H7 (cell line): ENCODE measurements at regions not wholly inside any gene's neighbourhood (a gene's known extent, or its start where the extent isn't known, plus 50 kb on each side); places are given as distances from the start of the nearest gene placed in this dataset.

Source experiments
- DNase-seq: peaks from one replicate; pipeline ENCODE4 v3.0.0; 2012
- H3K27me3 ChIP-seq: 2 replicates; pipeline ENCODE4 v1.6.0; 2011; ENCODE audit warnings: mild to moderate bottlenecking, low read length; ENCODE audit not compliant: control insufficient read depth, insufficient read depth
- H3K36me3 ChIP-seq: replicated peaks from 2 replicates; pipeline ENCODE4 v1.5.1; 2011; ENCODE audit warnings: low read length; ENCODE audit not compliant: control insufficient read depth, insufficient read depth
- H3K4me3 ChIP-seq: 2 replicates; pipeline ENCODE4 v1.5.1; 2011; ENCODE audit warnings: low read depth, mild to moderate bottlenecking, control low read depth, low read length, moderate library complexity; ENCODE audit not compliant: insufficient read depth

DNA sequence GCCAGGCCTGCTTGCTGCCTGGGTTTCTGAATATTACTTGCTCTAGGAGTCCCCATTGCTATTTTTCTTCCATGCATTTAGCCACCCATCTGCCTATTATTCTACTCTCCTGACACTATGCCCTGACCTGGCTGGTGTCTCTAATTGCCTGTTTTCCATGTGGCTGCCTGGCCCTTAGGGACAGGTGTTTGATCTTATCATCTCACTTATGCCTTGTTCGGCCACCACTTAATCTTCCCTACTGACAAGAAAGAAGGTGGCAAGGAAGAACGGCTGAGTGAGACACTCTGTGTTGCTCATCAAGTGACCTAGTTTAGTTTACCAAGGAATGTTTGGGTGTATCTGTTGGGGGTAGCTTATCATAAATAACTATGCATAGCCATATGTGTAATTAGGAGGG is 50.4 kb upstream of the RAPH1 start:
- H3K36me3 ChIP-seq: no peaks in the 10 kb centered on the region
- DNase-seq: no peak
- H3K4me3 ChIP-seq: no peak overlapping the region
- no peaks in the 10 kb centered on the region for H3K27me3 ChIP-seq

DNA sequence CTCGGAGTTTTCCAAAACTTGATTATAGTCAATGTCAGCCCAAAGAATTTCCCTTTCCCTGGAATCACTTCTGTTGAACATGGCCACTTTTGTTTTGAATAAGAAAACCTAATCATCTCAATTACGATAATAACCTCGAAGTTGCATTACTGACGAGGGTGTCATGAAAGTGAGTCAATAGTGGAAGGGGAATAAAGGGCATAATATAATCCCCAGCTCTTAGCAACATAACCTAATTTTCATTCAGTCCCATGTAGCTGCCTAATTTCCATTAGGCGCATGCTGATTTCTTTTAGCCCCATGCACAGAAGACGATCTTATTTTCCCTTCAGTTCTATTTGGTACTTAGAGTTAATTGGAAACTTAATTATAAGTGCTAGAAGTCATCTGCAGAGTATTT is 51.1 kb upstream of the RAPH1 start:
- no peak for DNase-seq
- H3K27me3 ChIP-seq: no peaks in the 10 kb centered on the region
- no peak overlapping the region for H3K4me3 ChIP-seq
- H3K36me3 ChIP-seq: no peaks in the 10 kb centered on the region

DNA sequence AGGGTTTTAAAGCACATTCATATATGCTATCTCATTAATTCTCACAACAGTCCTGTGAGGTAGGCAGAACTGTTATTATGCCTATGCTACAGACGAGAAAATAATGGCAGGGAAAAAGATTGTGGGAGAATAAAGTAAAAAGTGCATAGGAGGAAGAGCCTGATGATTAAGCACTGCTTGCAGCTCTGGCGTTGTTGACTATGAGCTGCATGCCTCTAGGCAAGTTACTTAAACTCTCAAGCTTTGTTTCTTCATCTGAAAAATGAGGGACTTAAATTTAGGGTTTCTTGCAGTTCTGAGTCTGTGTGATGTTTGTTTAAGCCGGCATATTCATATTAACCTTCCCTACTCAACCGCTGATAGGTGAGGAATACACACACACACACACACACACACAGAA is 51.6 kb upstream of the RAPH1 start:
- H3K4me3 ChIP-seq: no peak overlapping the region
- no peak for DNase-seq
- H3K27me3 ChIP-seq: no peaks in the 10 kb centered on the region
- H3K36me3 ChIP-seq: no peaks in the 10 kb centered on the region

DNA sequence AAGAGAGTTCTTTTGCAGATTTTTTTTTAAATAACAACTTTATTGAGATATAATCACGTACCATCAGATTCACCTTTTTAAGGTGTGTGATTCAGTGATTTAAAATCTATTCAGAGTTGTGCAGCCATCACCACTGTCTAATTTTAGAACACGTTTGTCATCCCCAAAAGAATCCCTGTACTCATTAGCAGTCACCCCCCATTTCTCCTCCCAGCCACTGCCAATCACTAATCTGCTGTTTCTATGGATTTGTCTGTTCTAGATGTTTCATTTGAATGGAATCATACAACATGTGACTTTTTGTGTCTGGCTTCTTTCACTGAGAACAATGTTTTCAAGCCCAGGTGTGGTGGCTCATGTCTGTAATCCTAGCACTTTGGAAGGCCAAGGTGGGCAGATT is 55.4 kb upstream of the RAPH1 start:
- Histone ChIP-seq H3K27me3 (no peaks in the 10 kb centered on the region), H3K36me3 (no peaks in the 10 kb centered on the region), H3K4me3 (no peak overlapping the region)
- no peak for DNase-seq

DNA sequence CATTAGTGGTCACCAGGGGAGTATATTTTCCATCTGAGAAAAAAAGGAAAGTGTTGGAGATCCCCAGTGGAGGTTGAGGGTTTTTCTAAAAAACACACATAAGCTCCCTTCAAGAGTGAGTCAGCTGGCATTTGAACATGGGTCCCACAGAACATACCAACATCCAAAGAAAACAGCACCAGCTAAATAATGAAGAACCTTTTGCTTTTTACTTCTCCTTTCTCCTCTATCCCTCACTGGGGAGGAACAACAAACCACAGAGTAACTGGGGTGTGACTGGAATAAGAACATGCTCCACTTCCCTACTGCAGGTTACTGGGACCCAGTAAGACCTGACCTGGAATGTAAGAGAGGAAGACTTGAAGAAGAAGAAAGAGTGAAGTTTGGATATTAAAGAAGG is 56.5 kb upstream of the RAPH1 start:
- H3K27me3 ChIP-seq: no peaks in the 10 kb centered on the region
- no peak for DNase-seq
- no peak overlapping the region for H3K4me3 ChIP-seq
- no peaks in the 10 kb centered on the region for H3K36me3 ChIP-seq

DNA sequence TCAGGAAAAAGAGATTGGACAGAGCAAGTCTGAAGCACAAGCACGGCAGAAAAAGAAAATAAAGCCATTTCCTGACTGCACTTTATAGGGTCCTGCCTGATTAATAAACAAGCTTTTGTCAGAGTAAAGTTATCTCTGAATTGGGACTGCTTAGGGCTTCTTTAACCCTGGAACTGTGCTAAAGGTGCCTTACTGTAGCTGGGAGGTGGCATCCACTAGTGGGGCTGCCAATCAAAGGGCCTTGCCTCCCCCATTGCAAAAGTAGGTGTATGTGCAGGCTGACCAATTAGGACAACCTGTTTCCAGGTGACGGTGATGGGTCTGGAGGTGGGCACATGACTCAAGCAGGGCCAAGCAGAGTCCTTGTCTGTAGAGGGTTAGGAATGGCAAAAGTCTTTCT is 57.4 kb upstream of the RAPH1 start:
- no peak for DNase-seq
- H3K4me3 ChIP-seq: no peak overlapping the region
- H3K36me3 ChIP-seq: no peaks in the 10 kb centered on the region
- H3K27me3 ChIP-seq: no peaks in the 10 kb centered on the region

DNA sequence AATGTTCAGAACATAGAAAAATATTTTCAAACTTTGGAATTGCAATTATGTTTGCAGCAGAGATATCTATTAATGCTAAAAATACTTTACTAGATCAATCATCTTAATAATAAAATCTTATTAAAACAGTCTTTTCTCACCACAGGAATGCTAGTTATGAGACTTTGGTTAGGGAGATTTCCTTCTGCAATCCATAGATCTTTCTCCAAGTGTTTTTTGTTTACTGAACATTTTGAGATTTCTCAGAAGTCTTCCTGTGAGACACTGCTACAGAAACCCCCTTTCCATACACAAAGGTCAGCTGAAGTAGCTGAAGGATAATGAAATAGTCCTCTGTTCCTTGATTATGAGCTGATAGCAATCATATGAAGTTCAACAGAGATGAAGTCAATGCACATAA is 59.4 kb upstream of the RAPH1 start:
- no peak for DNase-seq
- no peak overlapping the region for H3K4me3 ChIP-seq

DNA sequence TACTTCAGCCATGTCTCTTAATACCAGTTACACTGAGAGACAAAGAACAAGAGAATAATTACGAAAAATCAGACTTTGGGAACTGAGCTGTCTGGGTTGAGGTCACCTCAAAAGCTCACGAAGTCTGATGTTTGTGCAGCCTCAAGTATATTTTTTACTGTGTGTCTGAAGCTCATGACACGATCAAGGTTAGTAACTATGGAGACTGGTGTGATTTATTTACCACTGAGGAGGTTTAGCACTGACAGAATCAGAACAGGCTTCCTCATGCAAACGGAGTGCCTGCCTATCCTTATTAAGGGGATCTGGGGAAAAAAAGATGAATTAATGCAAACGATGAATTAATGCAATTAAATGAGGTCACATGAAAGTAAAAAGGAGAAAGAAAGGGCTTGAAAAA is 61.1 kb upstream of the RAPH1 start:
- Histone ChIP-seq H3K4me3 (no peak overlapping the region), H3K27me3 (no peaks in the 10 kb centered on the region), H3K36me3 (no peaks in the 10 kb centered on the region)
- no peak for DNase-seq

More for the DNA sequence above, 59.4 kb upstream of the RAPH1 start:
- H3K36me3 ChIP-seq: no peaks in the 10 kb centered on the region
- no peaks in the 10 kb centered on the region for H3K27me3 ChIP-seq

DNA sequence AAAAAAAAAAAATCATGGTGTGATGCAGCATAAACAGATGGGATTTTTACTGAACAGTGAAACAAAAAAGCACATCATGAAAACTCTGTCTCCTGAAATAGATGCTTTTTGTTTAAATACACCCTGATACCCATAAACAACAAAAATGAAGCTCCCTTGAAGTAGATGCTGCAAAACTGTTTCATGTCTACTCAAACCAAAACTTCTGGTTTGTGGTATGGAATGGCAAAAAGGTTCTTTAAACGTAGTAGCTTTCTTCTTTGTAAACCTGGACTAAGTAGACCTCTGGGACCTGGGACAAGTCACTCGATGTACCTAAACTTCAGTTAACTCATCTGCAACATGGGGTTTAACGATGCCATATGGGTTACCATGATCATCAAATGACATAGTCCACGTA is 64.4 kb upstream of the RAPH1 start:
- no peaks in the 10 kb centered on the region for H3K27me3 ChIP-seq
- no peak for DNase-seq

DNA sequence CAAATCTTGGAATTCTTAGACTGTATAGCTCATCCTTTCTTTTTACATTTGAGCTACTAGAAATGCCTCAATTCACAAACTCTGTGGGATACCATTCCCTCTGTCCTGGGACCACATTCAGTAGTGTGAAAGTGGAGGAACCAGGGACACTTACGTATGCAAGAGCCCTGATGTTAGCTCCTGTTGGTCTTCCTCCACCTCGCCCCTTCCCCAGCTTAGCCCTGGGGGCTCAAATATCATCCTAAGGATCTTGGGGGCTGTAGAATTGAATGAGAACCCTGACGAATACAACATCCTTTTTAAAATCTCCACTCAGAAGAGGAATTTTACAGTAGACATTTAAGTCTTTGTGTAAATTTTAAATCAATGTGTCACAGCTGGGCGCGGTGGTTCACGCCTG is 65.2 kb upstream of the RAPH1 start:
- Histone ChIP-seq H3K36me3 (no peaks in the 10 kb centered on the region), H3K27me3 (no peaks in the 10 kb centered on the region), H3K4me3 (no peak overlapping the region)
- peak; percentile 46 for DNase-seq

More for the DNA sequence above, 64.4 kb upstream of the RAPH1 start:
- Histone ChIP-seq H3K36me3 (no peaks in the 10 kb centered on the region), H3K4me3 (no peak overlapping the region)

DNA sequence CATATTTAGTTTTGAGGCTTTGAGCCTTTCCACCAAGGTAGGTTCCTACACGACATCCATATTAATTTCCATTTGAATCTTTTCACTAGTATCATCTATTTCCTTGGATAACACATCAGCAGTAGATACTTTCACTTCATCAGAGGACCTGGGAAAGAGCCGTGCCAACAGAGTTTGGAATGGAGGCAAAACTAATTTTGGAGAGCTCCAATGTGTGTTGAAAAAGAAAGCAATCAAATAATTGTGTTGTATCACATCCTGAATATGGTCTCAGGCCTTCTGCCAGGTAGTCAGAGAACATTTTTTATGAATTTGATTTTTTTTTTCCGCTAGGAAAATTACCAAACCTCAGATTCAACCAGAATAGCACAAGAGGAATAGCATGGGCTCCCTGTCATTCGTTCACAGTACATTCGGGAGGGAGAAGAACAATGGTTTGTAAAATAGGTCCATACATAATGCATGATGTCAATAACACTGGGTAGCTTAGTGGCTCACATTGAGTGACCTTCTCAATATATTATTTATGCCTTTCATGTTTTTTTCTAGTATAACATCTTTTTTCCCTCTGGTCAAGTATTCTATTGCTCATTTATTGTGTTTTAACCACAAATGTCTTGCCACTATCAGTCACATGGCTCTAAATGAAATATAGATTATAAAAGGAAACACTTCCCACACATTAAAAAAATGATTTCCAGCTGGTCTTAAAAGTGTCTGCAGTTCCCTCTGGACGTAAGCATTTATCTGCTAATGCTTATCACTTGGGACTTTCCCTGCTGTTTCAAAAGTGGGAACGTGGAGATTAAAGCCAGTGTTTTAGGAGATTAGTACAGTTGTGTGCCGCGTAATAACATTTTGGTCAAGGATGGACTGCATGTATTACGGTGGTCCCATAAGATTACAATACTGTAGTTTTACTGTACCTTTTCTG is 68.6 kb upstream of the RAPH1 start:
- H3K4me3 ChIP-seq: no peak overlapping the region
- no peaks in the 10 kb centered on the region for H3K27me3 ChIP-seq
- H3K36me3 ChIP-seq: no peaks in the 10 kb centered on the region
- no peak for DNase-seq

DNA sequence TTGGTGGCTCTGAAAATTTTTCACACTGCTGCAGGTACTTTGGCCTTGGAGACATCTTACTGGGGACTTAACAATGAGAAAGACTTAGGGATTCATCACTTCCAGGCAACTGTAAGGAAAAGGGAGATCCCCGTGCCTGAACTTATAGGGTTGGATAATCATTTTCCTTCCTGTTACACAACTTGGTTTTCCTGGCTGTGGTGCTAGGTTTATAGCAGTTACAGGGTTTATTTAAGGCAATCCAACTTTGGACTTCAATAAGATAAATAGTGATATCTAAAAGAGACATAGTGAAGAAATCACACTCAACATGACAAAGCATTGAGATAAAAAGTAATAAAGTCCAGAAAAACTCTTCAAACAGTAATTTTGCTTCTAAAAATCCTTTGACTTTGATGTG is 70.2 kb upstream of the RAPH1 start:
- Histone ChIP-seq H3K27me3 (no peaks in the 10 kb centered on the region), H3K36me3 (no peaks in the 10 kb centered on the region), H3K4me3 (no peak overlapping the region)
- DNase-seq: no peak

DNA sequence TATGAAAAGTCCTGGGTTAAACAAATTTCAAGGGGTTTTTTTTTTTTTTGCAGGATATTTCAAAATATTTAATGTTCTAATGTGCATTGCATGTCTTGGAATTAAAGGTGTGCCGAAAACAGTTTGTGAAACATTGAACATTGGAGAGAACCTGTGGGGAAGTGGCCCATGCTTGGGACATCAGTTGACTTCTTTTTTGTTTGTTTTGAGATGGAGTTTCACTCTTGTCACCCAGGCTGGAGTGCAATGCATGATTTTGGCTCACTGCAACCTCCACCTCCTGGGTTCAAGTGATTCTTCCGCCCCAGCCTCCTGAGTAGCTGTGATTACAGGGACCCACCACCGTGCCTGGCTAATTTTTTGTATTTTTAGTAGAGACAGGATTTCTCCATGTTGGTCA is 71.0 kb upstream of the RAPH1 start:
- H3K4me3 ChIP-seq: no peak overlapping the region
- H3K36me3 ChIP-seq: no peaks in the 10 kb centered on the region
- DNase-seq: no peak
- H3K27me3 ChIP-seq: no peaks in the 10 kb centered on the region

DNA sequence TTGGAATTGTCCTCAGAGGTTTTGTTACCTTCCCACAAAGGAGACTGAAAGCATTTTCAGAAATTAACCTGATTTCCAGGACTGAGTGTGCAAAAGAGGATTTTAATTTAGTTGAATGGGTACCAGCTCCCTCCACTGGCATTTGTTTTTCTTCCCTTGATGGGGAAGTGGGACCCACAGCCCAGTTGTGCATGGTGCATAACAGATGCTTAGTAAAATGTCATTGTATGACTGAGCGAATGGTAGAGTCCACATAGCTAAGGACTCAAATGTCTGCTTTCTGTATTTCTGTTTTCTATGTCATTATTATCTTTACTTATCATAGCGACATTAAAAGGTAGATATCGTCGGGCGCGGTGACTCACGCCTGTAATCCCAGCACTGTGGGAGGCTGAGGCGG is 75.5 kb upstream of the RAPH1 start:
- no peaks in the 10 kb centered on the region for H3K27me3 ChIP-seq

DNA sequence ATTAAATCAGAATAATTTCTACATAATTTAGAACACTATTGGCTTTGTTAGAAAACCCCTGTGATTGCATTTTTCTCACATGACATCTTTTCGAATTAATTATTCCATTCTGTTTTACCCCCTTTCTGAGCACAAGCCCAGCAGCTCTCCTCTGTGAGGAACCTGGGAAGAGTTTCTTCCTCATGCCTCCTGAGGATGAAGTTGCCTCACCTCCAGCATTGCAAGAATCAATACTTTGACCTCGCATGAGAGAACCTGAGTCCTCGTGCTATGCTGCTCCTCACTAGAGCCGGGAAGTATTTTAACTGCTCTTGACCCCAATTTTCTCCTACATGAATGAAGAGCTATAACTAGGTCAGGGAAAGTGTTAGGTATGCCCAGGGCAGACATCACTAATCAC is 77.1 kb upstream of the RAPH1 start:
- Histone ChIP-seq H3K27me3 (no peaks in the 10 kb centered on the region), H3K4me3 (no peak overlapping the region), H3K36me3 (no peaks in the 10 kb centered on the region)
- DNase-seq: no peak

More for the DNA sequence above, 75.5 kb upstream of the RAPH1 start:
- no peaks in the 10 kb centered on the region for H3K36me3 ChIP-seq
- DNase-seq: no peak
- no peak overlapping the region for H3K4me3 ChIP-seq
